ENCODE measurements at regions not wholly inside any gene's neighbourhood (a gene's known extent, or its start where the extent isn't known, plus 50 kb on each side); places are given as distances from the start of the nearest gene placed in this dataset.

DNA sequence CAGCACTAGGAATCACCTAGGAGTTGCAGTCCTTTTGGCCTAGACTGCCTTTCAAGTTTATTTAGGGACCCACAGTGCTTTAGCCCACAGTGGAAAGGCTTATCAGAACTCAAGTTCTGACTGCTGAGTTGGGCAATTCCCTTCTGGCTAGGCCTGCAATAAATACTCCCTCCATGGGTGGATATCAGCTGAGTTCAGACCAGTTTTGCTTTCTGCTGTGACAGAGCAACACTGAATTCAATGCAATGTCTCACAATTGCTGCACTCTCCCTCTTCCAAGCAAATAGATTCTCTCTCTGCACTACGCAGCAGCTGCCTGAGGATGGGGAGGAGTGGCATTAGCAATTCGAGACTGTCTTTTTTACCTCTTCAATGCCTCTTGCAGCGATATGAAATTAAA is 1153.3 kb downstream of the SORCS1 start:
- Histone ChIP-seq H4K91ac (replicated peaks; ENCODE audit: insufficient read length, low read length) (no peak overlapping the region), H3K56ac (replicated peaks; ENCODE audit: insufficient read length, low read depth, low read length) (no peak overlapping the region), H3K4me3 (ENCODE audit: extremely low read depth in 1 of 4, insufficient read depth in 2 of 4, low read depth in 3 of 4, low read length in 4 of 4) (no peak overlapping the region), H2BK120ac (replicated peaks; ENCODE audit: low read depth, low read length) (no peak overlapping the region), H3K23me2 (ENCODE audit: low read depth, low read length) (no peaks in the 10 kb centered on the region), H2BK20ac (ENCODE audit: low read length) (no peak overlapping the region), H2BK12ac (ENCODE audit: low read depth, low read length) (no peak overlapping the region), H2AFZ (ENCODE audit: low read length) (peak overlapping the region; percentile 42; the same call in 1 of the 2 replicates), H3K4ac (replicated peaks; ENCODE audit: insufficient read length, low read depth, low read length) (no peak overlapping the region), H3K36me3 (ENCODE audit: control insufficient read depth in 2 of 4, insufficient read depth in 4 of 4, low read length in 3 of 4) (no peaks in the 10 kb centered on the region), H4K5ac (ENCODE audit: insufficient read length, low read depth, low read length) (no peak overlapping the region), H2AK5ac (ENCODE audit: low read depth, low read length) (no peak overlapping the region), H3K9ac (replicated peaks in 1 of 4; ENCODE audit: extremely low read depth in 1 of 4, low read depth in 3 of 4, low read length in 3 of 4) (no peak overlapping the region), H2BK15ac (ENCODE audit: low read length) (no peak overlapping the region), H3K18ac (ENCODE audit: extremely low read depth, low read length) (no peak overlapping the region), H3K27ac (ENCODE audit: low read depth, low read length) (no peak overlapping the region), H4K20me1 (replicated peaks in 1 of 2; ENCODE audit: control insufficient read depth in 1 of 2, insufficient read depth in 2 of 2, low read length in 2 of 2) (no peaks in the 10 kb centered on the region), H3K79me1 (ENCODE audit: low read depth, low read length) (no peaks in the 10 kb centered on the region), H3K9me3 (ENCODE audit: insufficient read depth in 2 of 2, low read depth in 1 of 2, low read length in 1 of 2) (no peaks in the 10 kb centered on the region), H2BK5ac (ENCODE audit: low read depth, low read length) (no peak overlapping the region), H3K14ac (ENCODE audit: insufficient read length) (no peak overlapping the region), H3K23ac (ENCODE audit: insufficient read length) (no peak overlapping the region), H4K8ac (ENCODE audit: extremely low read depth, insufficient read depth, low read length) (no peak overlapping the region), H3K4me1 (replicated peaks in 1 of 4; ENCODE audit: control insufficient read depth in 3 of 4, insufficient read depth in 4 of 4, low read length in 3 of 4) (peaks cover 0 to 4% (median 1%) of the 10 kb centered on the region in 4 experiments; a peak in 3 of 7 replicates), H3K79me2 (ENCODE audit: control insufficient read depth in 1 of 2, insufficient read depth in 2 of 2, low read length in 2 of 2) (no peaks in the 10 kb centered on the region), H3K4me2 (ENCODE audit: insufficient read depth in 1 of 2, low read depth in 2 of 2, low read length in 2 of 2) (no peak overlapping the region; a peak in 1 of 4 replicates), H3K27me3 (replicated peaks in 1 of 4; ENCODE audit: control insufficient read depth in 3 of 4, extremely low read depth in 1 of 4, insufficient read depth in 3 of 4, low read length in 3 of 4) (no peaks in the 10 kb centered on the region)
- POLR2A ChIA-PET (ENCODE audit: partially characterized antibody), result no interaction called here
- no peak for DNase-seq (ENCODE audit: low read depth in 1 of 2, low spot score in 2 of 2)
- CTCF ChIA-PET (ENCODE audit: partially characterized antibody), result interaction anchor here (1.6 kb wide), 1 partner anchor 13 kb away, joined by 4 read pairs; no protein-coding TSS in a partner anchor
- FAIRE-seq, result no peak
- 70% methylated on average over 3 of the region's 3 CpGs; no CpG with 5 or more reads in 1 of the 2 experiments for WGBS, 2 experiments (ENCODE audit: extremely low coverage in 1 of 2, insufficient coverage in 1 of 2, insufficient read length in 1 of 2, insufficient replicate concordance in 2 of 2, low coverage in 1 of 2, low lambda C conversion rate in 2 of 2, missing lambda C conversion rate in 1 of 2)
- TF ChIP-seq CBX8 (IDR thresholded peaks at IDR 0.05; ENCODE audit: borderline replicate concordance, low read depth, low read length) (no peak), SAP30 (IDR thresholded peaks at IDR 0.05; ENCODE audit: insufficient read depth, insufficient replicate concordance, low read length) (no peak), ASH2L (IDR thresholded peaks at IDR 0.05; ENCODE audit: low read length) (no peak), KDM5A (IDR thresholded peaks at IDR 0.05; ENCODE audit: low read length) (no peak)
